ENCODE measurements at regions not wholly inside any gene's neighbourhood (a gene's known extent, or its start where the extent isn't known, plus 50 kb on each side); places are given as distances from the start of the nearest gene placed in this dataset.

- no peak for TF ChIP-seq CTCF (IDR thresholded peaks at IDR 0.05; ENCODE audit: low read depth, low read length, poor library complexity, severe bottlenecking)
- no peak for TF ChIP-seq EZH2phosphoT487 (IDR thresholded peaks at IDR 0.05; ENCODE audit: borderline replicate concordance, low read length)
These were observed 377.7 kb upstream of the KLF6 start for GRCh38 chr10:4162571-4163286.
